Smooth muscle cell (in vitro differentiated cells): ENCODE measurements at regions not wholly inside any gene's neighbourhood (a gene's known extent, or its start where the extent isn't known, plus 50 kb on each side); places are given as distances from the start of the nearest gene placed in this dataset.
"Not testable (repeated sequence)": the region's sequence is repeated elsewhere in the genome, so short reads cannot be mapped to it uniquely, and the experiment has no call there.

Experiments
- DNase-seq: peaks from one replicate; lab custom pipeline; 2025; ENCODE audit not compliant: unreplicated experiment; lab: John Stamatoyannopoulos, UW
- H2AFZ ChIP-seq: fragments of 200-600 bp; sonication (generic); 2 replicates; pipeline ENCODE4 v1.6.0; 2016; ENCODE audit warnings: antibody characterized with exemption, low read depth, mild to moderate bottlenecking
- H3F3A ChIP-seq: fragments of 200-600 bp; sonication (generic); 2 replicates; pipeline ENCODE4 v1.6.0; 2017; ENCODE audit warnings: antibody characterized with exemption, low read depth
- H3K27ac ChIP-seq: fragments of 200-600 bp; sonication (generic); 2 replicates; pipeline ENCODE4 v1.5.1; 2016; ENCODE audit warnings: low read depth, mild to moderate bottlenecking
- H3K27me3 ChIP-seq: fragments of 200-600 bp; sonication (generic); 2 replicates; pipeline ENCODE4 v1.6.1; 2016; ENCODE audit warnings: low read depth, mild to moderate bottlenecking
- H3K36me3 ChIP-seq: fragments of 200-600 bp; sonication (generic); 2 replicates; pipeline ENCODE4 v1.5.1; 2016; ENCODE audit warnings: low read depth
- H3K4me1 ChIP-seq: fragments of 200-600 bp; sonication (generic); 2 replicates; pipeline ENCODE4 v1.5.1; 2016; ENCODE audit warnings: low read depth
- H3K4me2 ChIP-seq: fragments of 200-600 bp; sonication (generic); 2 replicates; pipeline ENCODE4 v1.6.0; 2016; ENCODE audit warnings: mild to moderate bottlenecking
- H3K4me3 ChIP-seq: fragments of 200-600 bp; sonication (generic); 2 replicates; pipeline ENCODE4 v1.5.1; 2016; ENCODE audit warnings: mild to moderate bottlenecking
- H3K79me2 ChIP-seq: fragments of 200-600 bp; sonication (generic); 2 replicates; pipeline ENCODE4 v1.6.0; 2016; ENCODE audit warnings: low read depth, mild to moderate bottlenecking
- H3K9ac ChIP-seq: fragments of 200-600 bp; sonication (generic); 2 replicates; pipeline ENCODE4 v1.6.0; 2016; ENCODE audit warnings: low read depth
- H3K9me3 ChIP-seq: fragments of 200-600 bp; sonication (generic); replicated peaks from 2 replicates; pipeline ENCODE4 v1.5.1; 2016; ENCODE audit warnings: low read depth
- H4K20me1 ChIP-seq: fragments of 200-600 bp; sonication (generic); 2 replicates; pipeline ENCODE4 v1.6.0; 2016; ENCODE audit warnings: low read depth
- CTCF ChIP-seq: fragments of 200-600 bp; sonication (generic); IDR thresholded peaks from 2 replicates; pipeline ENCODE4 v1.5.1; 2017; ENCODE audit warnings: borderline replicate concordance, mild to moderate bottlenecking, antibody characterized with exemption; ENCODE audit not compliant: insufficient read depth, poor library complexity, severe bottlenecking
- WGBS: methylation state at CpG from one replicate; pipeline ENCODE4 v1.1.7; 2016; ENCODE audit warnings: low lambda C conversion rate; 5-methylcytosine and 5-hydroxymethylcytosine counted together

DNA sequence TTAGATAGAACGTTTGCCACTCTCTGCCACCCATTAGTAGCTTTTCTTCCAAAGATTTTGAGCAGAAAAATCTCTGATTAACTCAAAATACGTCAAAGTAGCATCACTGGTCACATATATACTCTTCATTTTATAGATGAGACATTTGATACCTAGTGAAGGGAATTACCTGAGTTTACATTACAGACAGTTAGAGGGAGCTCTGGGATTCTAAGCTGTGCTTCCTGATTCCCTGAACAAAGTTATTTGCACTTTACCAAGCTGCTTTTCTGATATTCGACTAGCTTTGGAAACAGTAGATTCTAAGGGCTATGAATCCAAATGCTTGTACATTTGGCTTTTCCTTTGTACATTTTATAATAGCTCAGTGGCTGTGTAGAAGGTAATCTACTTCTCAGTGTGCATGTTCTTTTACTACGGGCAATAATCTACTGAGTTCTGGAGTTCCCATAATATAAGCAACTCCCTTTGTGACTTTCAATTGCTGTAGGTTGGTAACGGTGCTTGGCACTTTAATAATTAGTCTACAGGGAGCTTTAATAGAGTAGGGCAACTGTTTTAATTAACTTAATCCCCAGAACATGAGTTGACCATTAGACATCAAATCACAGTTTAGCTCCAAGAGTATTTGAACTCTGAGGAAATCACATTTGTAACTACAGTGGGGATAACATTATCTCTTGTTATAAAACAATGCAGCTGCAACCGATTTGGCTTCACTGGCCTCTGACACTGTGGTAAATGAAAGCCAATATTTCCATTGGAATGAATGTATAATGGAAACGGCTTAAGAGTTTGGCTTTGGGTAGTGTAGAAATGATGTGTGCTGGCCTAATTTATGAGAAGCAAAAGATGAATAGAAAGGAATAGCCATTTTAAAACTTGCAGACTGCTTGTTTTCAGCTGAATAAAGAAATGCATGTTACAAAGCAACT lies 1602.4 kb downstream of the STIM2 start:
- H3K27me3 ChIP-seq: no peaks in the 10 kb centered on the region
- no peaks in the 10 kb centered on the region for H3K9me3 ChIP-seq
- peak overlapping the region; percentile 88 for H2AFZ ChIP-seq
- no peak for TF ChIP-seq CTCF
- peak overlapping the region; percentile 51 for H3K4me2 ChIP-seq
- H3F3A ChIP-seq: peaks cover 5% of the 10 kb centered on the region
- H4K20me1 ChIP-seq: no peaks in the 10 kb centered on the region
- H3K4me1 ChIP-seq: peaks cover 9% of the 10 kb centered on the region
- 46% methylated on average over 7 of the region's 7 CpGs for WGBS
- H3K27ac ChIP-seq: no peak overlapping the region
- no peaks in the 10 kb centered on the region for H3K36me3 ChIP-seq
- H3K4me3 ChIP-seq: no peak overlapping the region
- H3K79me2 ChIP-seq: no peaks in the 10 kb centered on the region
- H3K9ac ChIP-seq: no peak overlapping the region
- DNase-seq: no peak

GRCh38 chr4:28464823-28465222 lies 1604.2 kb downstream of the STIM2 start:
- H3K36me3 ChIP-seq: no peaks in the 10 kb centered on the region
- H4K20me1 ChIP-seq: no peaks in the 10 kb centered on the region
- no peaks in the 10 kb centered on the region for H3K27me3 ChIP-seq
- H3K4me2 ChIP-seq: no peak overlapping the region
- peaks cover 5% of the 10 kb centered on the region for H3F3A ChIP-seq
- H3K4me1 ChIP-seq: peaks cover 17% of the 10 kb centered on the region
- H3K4me3 ChIP-seq: no peak overlapping the region
- H3K27ac ChIP-seq: no peak overlapping the region
- H3K9me3 ChIP-seq: no peaks in the 10 kb centered on the region
- WGBS: 94% methylated on average over 1 of the region's 1 CpG
- H2AFZ ChIP-seq: no peak overlapping the region
- H3K9ac ChIP-seq: no peak overlapping the region
- H3K79me2 ChIP-seq: no peaks in the 10 kb centered on the region
- no peak for DNase-seq
- no peak for TF ChIP-seq CTCF

DNA sequence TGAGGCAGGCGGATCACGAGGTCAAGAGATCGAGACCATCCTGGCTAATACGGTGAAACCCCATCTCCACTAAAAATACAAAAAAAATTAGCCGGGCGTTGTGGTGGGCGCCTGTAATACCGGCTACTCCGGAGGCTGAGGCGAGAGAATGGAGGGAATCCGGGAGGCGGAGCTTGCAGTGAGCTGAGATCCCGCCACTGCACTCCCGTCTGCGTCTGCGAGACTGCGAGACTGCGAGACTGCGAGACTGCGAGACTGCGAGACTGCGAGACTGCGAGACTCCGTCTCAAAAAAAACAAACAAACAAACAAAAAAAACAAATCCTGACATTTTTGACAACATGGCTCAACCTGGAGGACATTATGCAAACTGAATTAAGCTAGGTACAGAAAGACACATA lies 1606.2 kb downstream of the STIM2 start:
- not testable (repeated sequence) for H3K27ac ChIP-seq, H3K4me3 ChIP-seq, DNase-seq, H3K9me3 ChIP-seq, H3K9ac ChIP-seq, H3K27me3 ChIP-seq, H3K36me3 ChIP-seq, H2AFZ ChIP-seq, H3K4me2 ChIP-seq, H4K20me1 ChIP-seq, H3F3A ChIP-seq, H3K79me2 ChIP-seq
- WGBS: 92% methylated on average over 24 of the region's 24 CpGs
- H3K4me1 ChIP-seq: peaks cover 17% of the 10 kb centered on the region

GRCh38 chr4:28469387-28469786 lies 1608.7 kb downstream of the STIM2 start:
- no peaks in the 10 kb centered on the region for H4K20me1 ChIP-seq
- H2AFZ ChIP-seq: no peak overlapping the region
- no peak overlapping the region for H3K4me3 ChIP-seq
- DNase-seq: no peak
- WGBS: 19% methylated on average over 1 of the region's 1 CpG
- no peak for TF ChIP-seq CTCF
- no peaks in the 10 kb centered on the region for H3K79me2 ChIP-seq
- no peaks in the 10 kb centered on the region for H3K9me3 ChIP-seq
- H3K36me3 ChIP-seq: no peaks in the 10 kb centered on the region
- H3K9ac ChIP-seq: no peak overlapping the region
- H3K27me3 ChIP-seq: no peaks in the 10 kb centered on the region
- peaks cover 8% of the 10 kb centered on the region for H3K4me1 ChIP-seq
- peak overlapping the region; percentile 64 for H3K4me2 ChIP-seq
- peak overlapping the region; percentile 49 for H3K27ac ChIP-seq
- no peaks in the 10 kb centered on the region for H3F3A ChIP-seq
